A549 (cell line): ENCODE measurements at regions not wholly inside any gene's neighbourhood (a gene's known extent, or its start where the extent isn't known, plus 50 kb on each side); places are given as distances from the start of the nearest gene placed in this dataset.

Source experiments
- BHLHE40 ChIP-seq: IDR thresholded peaks from 2 replicates; pipeline ENCODE4 v1.6.1; 2012; ENCODE audit warnings: low read depth, low read length, inconsistent platforms
- CEBPB ChIP-seq, 2 experiments: fragments of >200 bp in 1 of 2; sonication (Bioruptor Twin) in 1 of 2; formaldehyde crosslinking in 1 of 2; IDR thresholded peaks; 2 replicates each; pipeline ENCODE4 v1.6.1; 2012 to 2016
- CTCF ChIP-seq: fragments of >200 bp; sonication (Bioruptor Twin); formaldehyde crosslinking; IDR thresholded peaks from 3 replicates; pipeline ENCODE4 v1.5.1; 2016
- ELK1 ChIP-seq: fragments of 150-350 bp; IDR thresholded peaks from 2 replicates; pipeline ENCODE4 v1.6.1; 2014; ENCODE audit warnings: low read depth, mild to moderate bottlenecking, low read length
- EP300 ChIP-seq, 2 experiments: fragments of >200 bp; sonication (Bioruptor Twin); formaldehyde crosslinking; IDR thresholded peaks; 2 replicates in 1 of 2; 3 replicates in 1 of 2; pipeline ENCODE4 v1.6.1; 2016 to 2017
- GATA3 ChIP-seq: IDR thresholded peaks from 2 replicates; pipeline ENCODE4 v1.6.1; 2012; ENCODE audit warnings: borderline replicate concordance
- JUNB ChIP-seq: fragments of >200 bp; sonication (Bioruptor Twin); formaldehyde crosslinking; IDR thresholded peaks from 2 replicates; pipeline ENCODE4 v1.6.1; 2016
- POLR2A ChIP-seq: IDR thresholded peaks from 2 replicates; pipeline ENCODE4 v1.6.1; 2012; ENCODE audit warnings: mild to moderate bottlenecking, low read length
- POLR2AphosphoS2 ChIP-seq: conservative IDR thresholded peaks from 2 replicates; pipeline ENCODE4 v1.6.1; 2012; ENCODE audit warnings: low read length, improper control_type of control experiment, inconsistent platforms
- RAD21 ChIP-seq, 2 experiments: fragments of >200 bp in 1 of 2; sonication (Bioruptor Twin) in 1 of 2; formaldehyde crosslinking in 1 of 2; IDR thresholded peaks in 1 of 2; conservative IDR thresholded peaks in 1 of 2; 2 replicates in 1 of 2; 3 replicates in 1 of 2; pipeline ENCODE4 v1.6.1; 2012 to 2018; ENCODE audit warnings: inconsistent platforms in 1 of 2
- REST ChIP-seq: fragments of 200-600 bp; sonication (generic); IDR thresholded peaks from 2 replicates; pipeline ENCODE4 v1.6.1; 2016; ENCODE audit warnings: antibody characterized with exemption, mild to moderate bottlenecking, moderate library complexity
- RFX5 ChIP-seq: fragments of 450-650 bp; IDR thresholded peaks from 2 replicates; pipeline ENCODE4 v1.7.1; 2014; ENCODE audit warnings: antibody characterized with exemption, mild to moderate bottlenecking, moderate library complexity
- SMC3 ChIP-seq: fragments of >200 bp; sonication (Bioruptor Twin); formaldehyde crosslinking; IDR thresholded peaks from 3 replicates; pipeline ENCODE4 v1.6.1; 2018; ENCODE audit warnings: inconsistent platforms
- SREBF2 ChIP-seq: fragments of 450-650 bp; IDR thresholded peaks from 2 replicates; pipeline ENCODE4 v1.6.1; 2014; ENCODE audit warnings: mild to moderate bottlenecking, moderate library complexity

GRCh38 chr1:74834261-74834660, 101.3 kb downstream of the TYW3 start:
- TF ChIP-seq EP300 (IDR thresholded peaks at IDR 0.05) (no peak), CTCF (no peak), RFX5 (no peak), CEBPB (IDR thresholded peaks at IDR 0.05) (no peak), POLR2AphosphoS2 (no peak), ELK1 (no peak), BHLHE40 (no peak), REST (no peak), POLR2A (no peak), RAD21 (conservative IDR thresholded peaks at IDR 0.05 in 1 of 2, IDR thresholded peaks at IDR 0.05 in 1 of 2) (no peak), GATA3 (no peak), SMC3 (no peak), SREBF2 (no peak), JUNB (no peak)
